SK-N-SH (cell line): ENCODE measurements at regions not wholly inside any gene's neighbourhood (a gene's known extent, or its start where the extent isn't known, plus 50 kb on each side); places are given as distances from the start of the nearest gene placed in this dataset.

Experiments
- CTCF ChIA-PET: fragments of 300-600, 350-600 bp; formaldehyde crosslinking; extraction: SDS; loops from one replicate; lab custom pipeline; 2021; lab: Yijun Ruan, JAX
- POLR2A ChIA-PET: fragments of 350-600 bp; sonication (Branson Sonifier 250); formaldehyde crosslinking; extraction: SDS; loops from one replicate; lab custom pipeline; 2020; ENCODE audit warnings: antibody characterized with exemption, inconsistent platforms; lab: Yijun Ruan, JAX
- DNase-seq: peaks from one replicate; pipeline ENCODE4 v3.0.0; 2012
- H2AFZ ChIP-seq: fragments of 200-600 bp; sonication (generic); 2 replicates; pipeline ENCODE4 v1.8.1; 2016; ENCODE audit warnings: antibody characterized with exemption, mild to moderate bottlenecking, low read depth
- H3F3A ChIP-seq: fragments of 200-600 bp; sonication (generic); replicated peaks from 2 replicates; pipeline ENCODE3; 2016; ENCODE audit warnings: antibody characterized with exemption, mild to moderate bottlenecking; ENCODE audit not compliant: insufficient read depth
- H3K27ac ChIP-seq, 2 experiments: fragments of 200-500 bp in 1 of 2; fragments of 200-600 bp in 1 of 2; sonication (Bioruptor generic) in 1 of 2; sonication (generic), shearing (Covaris generic) in 1 of 2; 2 replicates each; pipeline versions ENCODE4 v1.5.1 to v1.6.1; 2014 to 2016; ENCODE audit warnings: low read depth in 2 of 2, inconsistent platforms in 1 of 2, low read length in 1 of 2, mild to moderate bottlenecking in 1 of 2, mixed read lengths in 1 of 2
- H3K27me3 ChIP-seq: fragments of 200-600 bp; sonication (generic), shearing (Covaris generic); 2 replicates; pipeline ENCODE4 v1.6.1; 2016; ENCODE audit warnings: mixed run types; ENCODE audit not compliant: insufficient read depth
- H3K36me3 ChIP-seq, 2 experiments: fragments of 200-500 bp in 1 of 2; fragments of 200-600 bp in 1 of 2; sonication (Bioruptor generic) in 1 of 2; sonication (generic) in 1 of 2; replicated peaks in 1 of 2; 2 replicates each; pipeline versions ENCODE3 to v1.5.1; 2014 to 2016; ENCODE audit warnings: low read length in 1 of 2, mild to moderate bottlenecking in 1 of 2; ENCODE audit not compliant: insufficient read depth in 2 of 2, control insufficient read depth in 1 of 2
- H3K4me1 ChIP-seq, 2 experiments: fragments of 200-500 bp in 1 of 2; fragments of 200-600 bp in 1 of 2; sonication (Bioruptor generic) in 1 of 2; sonication (generic), shearing (Covaris generic) in 1 of 2; 2 replicates each; pipeline versions ENCODE4 v1.5.1 to v1.6.1; 2014 to 2016; ENCODE audit warnings: low read depth in 1 of 2, low read length in 1 of 2, mixed run types in 1 of 2; ENCODE audit not compliant: insufficient read depth in 2 of 2, control insufficient read depth in 1 of 2
- H3K4me2 ChIP-seq: fragments of 200-600 bp; sonication (generic), shearing (Covaris generic); 2 replicates; pipeline ENCODE4 v1.6.1; 2017; ENCODE audit warnings: mixed run types
- H3K4me3 ChIP-seq, 2 experiments: fragments of 200-500 bp in 1 of 2; fragments of 200-600 bp in 1 of 2; sonication (Bioruptor generic) in 1 of 2; sonication (generic), shearing (Covaris generic) in 1 of 2; 2 replicates each; pipeline versions ENCODE4 v1.5.1 to v1.8.1; 2014 to 2016; ENCODE audit warnings: low read depth in 2 of 2, inconsistent platforms in 1 of 2, low read length in 1 of 2, mild to moderate bottlenecking in 1 of 2, mixed read lengths in 1 of 2, moderate library complexity in 1 of 2
- H3K79me2 ChIP-seq: fragments of 200-600 bp; sonication (generic); 2 replicates; pipeline ENCODE4 v1.8.1; 2017; ENCODE audit warnings: mild to moderate bottlenecking; ENCODE audit not compliant: insufficient read depth
- H3K9ac ChIP-seq: fragments of 200-600 bp; sonication (generic); 2 replicates; pipeline ENCODE4 v1.6.1; 2017; ENCODE audit warnings: mixed run types
- H3K9me2 ChIP-seq: fragments of 200-600 bp; sonication (generic); 2 replicates; pipeline ENCODE4 v1.6.1; 2017; ENCODE audit warnings: mixed run types
- H3K9me3 ChIP-seq: fragments of 200-600 bp; sonication (generic); 2 replicates; pipeline ENCODE4 v1.6.1; 2017; ENCODE audit warnings: mixed run types, mild to moderate bottlenecking, moderate library complexity
- H4K20me1 ChIP-seq: fragments of 200-600 bp; sonication (generic); 2 replicates; pipeline ENCODE4 v1.6.1; 2017; ENCODE audit warnings: mild to moderate bottlenecking, mixed run types; ENCODE audit not compliant: insufficient read depth
- ELF1 ChIP-seq: IDR thresholded peaks from 2 replicates; pipeline ENCODE4 v1.4.0; 2012
- FOXM1 ChIP-seq: IDR thresholded peaks from 2 replicates; pipeline ENCODE4 v1.4.0; 2012; ENCODE audit warnings: low read depth, mild to moderate bottlenecking
- GATA2 ChIP-seq: sonication (generic); formaldehyde crosslinking; IDR thresholded peaks from 2 replicates; pipeline ENCODE4 v1.5.0; 2020; ENCODE audit warnings: mild to moderate bottlenecking, missing genetic modification reagents
- IRF3 ChIP-seq: fragments of 150-350 bp; IDR thresholded peaks from 2 replicates; pipeline ENCODE4 v1.6.1; 2016; ENCODE audit warnings: mild to moderate bottlenecking, low read depth, low read length
- MXI1 ChIP-seq: IDR thresholded peaks from 2 replicates; pipeline ENCODE4 v1.6.1; 2012; ENCODE audit warnings: mild to moderate bottlenecking, low read depth, low read length, improper control_type of control experiment
- NFIC ChIP-seq: IDR thresholded peaks from 2 replicates; pipeline ENCODE4 v1.4.0; 2012; ENCODE audit warnings: borderline replicate concordance
- PBX3 ChIP-seq: IDR thresholded peaks from 2 replicates; pipeline ENCODE4; 2012
- RCOR1 ChIP-seq: fragments of 150-350 bp; IDR thresholded peaks from 2 replicates; pipeline ENCODE4 v1.6.1; 2017; ENCODE audit warnings: antibody characterized with exemption, low read length
- RFX5 ChIP-seq: IDR thresholded peaks from 2 replicates; pipeline ENCODE4 v1.6.1; 2012; ENCODE audit warnings: mild to moderate bottlenecking, improper control_type of control experiment, low read length
- RXRA ChIP-seq: IDR thresholded peaks from 2 replicates; pipeline ENCODE4 v1.4.0; 2012; ENCODE audit warnings: low read depth, mild to moderate bottlenecking, borderline replicate concordance
- TCF12 ChIP-seq: IDR thresholded peaks from 2 replicates; pipeline ENCODE4 v1.4.0; 2012
- WGBS: methylation state at CpG from one replicate; pipeline ENCODE4 v1.1.6; 2017; ENCODE audit warnings: low lambda C conversion rate; 5-methylcytosine and 5-hydroxymethylcytosine counted together
- TF ChIP-seq, protein P1 (sequence below): IDR thresholded peaks from 2 replicates; pipeline ENCODE4 v1.4.0; 2012; ENCODE audit warnings: low read depth
- TF ChIP-seq, protein P2 (sequence below): IDR thresholded peaks from 2 replicates; pipeline ENCODE4 v1.4.0; 2012; ENCODE audit warnings: low read depth, borderline replicate concordance

GRCh38 chr5:118253225-118254061 is 734.9 kb downstream of the DTWD2 start (continued):
- no peak for TF ChIP-seq IRF3
- TF ChIP-seq MXI1, result no peak

DNA sequence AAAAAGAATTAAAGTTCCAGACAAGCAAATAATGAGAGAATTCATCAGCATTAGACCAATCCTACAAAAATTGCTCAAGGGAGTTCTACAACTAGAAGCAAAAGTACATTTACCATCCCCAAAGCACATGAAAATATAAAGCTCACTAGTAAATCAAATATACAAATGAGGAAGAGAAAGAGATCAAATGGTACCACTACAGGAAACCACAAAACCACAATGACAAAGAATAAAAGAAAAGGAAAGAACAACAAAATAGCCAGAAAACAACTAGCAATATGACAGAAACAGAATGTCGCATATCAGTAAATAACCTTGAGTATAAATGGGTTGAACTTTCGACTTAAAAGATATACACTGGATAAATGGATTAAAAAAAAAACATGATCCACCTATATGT is 739.0 kb downstream of the DTWD2 start:
- no peaks in the 10 kb centered on the region for H3K36me3 ChIP-seq
- H3K9me2 ChIP-seq, result no peaks in the 10 kb centered on the region
- TF ChIP-seq RXRA, result no peak
- no peak for DNase-seq
- 30% methylated on average over 2 of the region's 2 CpGs for WGBS
- no peak overlapping the region for H3K9ac ChIP-seq
- H3K4me1 ChIP-seq, result no peaks in the 10 kb centered on the region
- H3K79me2 ChIP-seq, result no peaks in the 10 kb centered on the region
- H3K4me2 ChIP-seq, result no peak overlapping the region
- ChIA-PET POLR2A (no interaction called here), CTCF (no interaction called here)
- no peaks in the 10 kb centered on the region for H3F3A ChIP-seq
- no peak overlapping the region for H3K27ac ChIP-seq
- H3K4me3 ChIP-seq, result no peak overlapping the region
- H4K20me1 ChIP-seq, result no peaks in the 10 kb centered on the region
- H3K9me3 ChIP-seq, result no peaks in the 10 kb centered on the region; the same call in 1 of the 2 replicates
- no peak overlapping the region for H2AFZ ChIP-seq
- no peaks in the 10 kb centered on the region for H3K27me3 ChIP-seq

DNA sequence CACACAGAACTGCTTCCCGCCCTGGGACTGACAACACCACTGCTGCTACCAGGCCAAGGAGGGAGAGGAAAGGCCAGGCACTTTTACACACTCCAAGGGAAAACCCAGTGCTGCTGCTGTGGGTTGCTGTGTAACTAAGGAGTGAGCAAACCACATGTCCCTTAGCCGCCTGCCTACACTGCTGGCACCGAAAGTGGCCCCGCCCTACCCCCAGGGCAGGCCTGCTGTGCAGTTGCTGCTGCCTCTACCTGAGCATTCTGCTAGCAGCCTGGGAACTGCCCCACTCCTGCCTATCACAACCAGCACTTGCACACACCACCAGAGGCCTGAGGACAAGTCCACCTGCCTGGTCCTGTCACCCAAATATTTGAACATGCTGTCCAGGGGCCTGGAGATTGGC is 740.9 kb downstream of the DTWD2 start:
- no peaks in the 10 kb centered on the region for H3F3A ChIP-seq
- no peaks in the 10 kb centered on the region for H3K4me1 ChIP-seq
- no peak overlapping the region for H2AFZ ChIP-seq
- no peak for DNase-seq
- H3K9ac ChIP-seq, result no peak overlapping the region
- H3K27ac ChIP-seq, result no peak overlapping the region
- H3K4me3 ChIP-seq, result no peak overlapping the region
- WGBS, result 18% methylated on average over 3 of the region's 4 CpGs
- no peak for TF ChIP-seq TCF12
- TF ChIP-seq ELF1, result no peak
- TF ChIP-seq GATA2 (CRISPR knock-in tag), result no peak
- no peak for TF ChIP-seq FOXM1
- no peak for TF ChIP-seq PBX3
- TF ChIP-seq, protein P1, sequence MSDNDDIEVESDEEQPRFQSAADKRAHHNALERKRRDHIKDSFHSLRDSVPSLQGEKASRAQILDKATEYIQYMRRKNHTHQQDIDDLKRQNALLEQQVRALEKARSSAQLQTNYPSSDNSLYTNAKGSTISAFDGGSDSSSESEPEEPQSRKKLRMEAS, result no peak
- no peak for TF ChIP-seq NFIC
- no peak for TF ChIP-seq RFX5
- TF ChIP-seq, protein P2, sequence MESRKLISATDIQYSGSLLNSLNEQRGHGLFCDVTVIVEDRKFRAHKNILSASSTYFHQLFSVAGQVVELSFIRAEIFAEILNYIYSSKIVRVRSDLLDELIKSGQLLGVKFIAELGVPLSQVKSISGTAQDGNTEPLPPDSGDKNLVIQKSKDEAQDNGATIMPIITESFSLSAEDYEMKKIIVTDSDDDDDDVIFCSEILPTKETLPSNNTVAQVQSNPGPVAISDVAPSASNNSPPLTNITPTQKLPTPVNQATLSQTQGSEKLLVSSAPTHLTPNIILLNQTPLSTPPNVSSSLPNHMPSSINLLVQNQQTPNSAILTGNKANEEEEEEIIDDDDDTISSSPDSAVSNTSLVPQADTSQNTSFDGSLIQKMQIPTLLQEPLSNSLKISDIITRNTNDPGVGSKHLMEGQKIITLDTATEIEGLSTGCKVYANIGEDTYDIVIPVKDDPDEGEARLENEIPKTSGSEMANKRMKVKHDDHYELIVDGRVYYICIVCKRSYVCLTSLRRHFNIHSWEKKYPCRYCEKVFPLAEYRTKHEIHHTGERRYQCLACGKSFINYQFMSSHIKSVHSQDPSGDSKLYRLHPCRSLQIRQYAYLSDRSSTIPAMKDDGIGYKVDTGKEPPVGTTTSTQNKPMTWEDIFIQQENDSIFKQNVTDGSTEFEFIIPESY, result no peak
- no peak for TF ChIP-seq RCOR1
- peaks cover 3% of the 10 kb centered on the region; the same call in 1 of the 2 replicates for H3K9me3 ChIP-seq
- CTCF ChIA-PET, result no interaction called here
- no peaks in the 10 kb centered on the region for H3K79me2 ChIP-seq
- H4K20me1 ChIP-seq, result no peaks in the 10 kb centered on the region
- H3K9me2 ChIP-seq, result no peaks in the 10 kb centered on the region
- POLR2A ChIA-PET, result no interaction called here
- H3K4me2 ChIP-seq, result no peak overlapping the region
- no peaks in the 10 kb centered on the region for H3K27me3 ChIP-seq
- no peaks in the 10 kb centered on the region for H3K36me3 ChIP-seq
